ENCODE measurements at regions not wholly inside any gene's neighbourhood (a gene's known extent, or its start where the extent isn't known, plus 50 kb on each side); places are given as distances from the start of the nearest gene placed in this dataset.
"Not testable (repeated sequence)": the region's sequence is repeated elsewhere in the genome, so short reads cannot be mapped to it uniquely, and the experiment has no call there.

DNA sequence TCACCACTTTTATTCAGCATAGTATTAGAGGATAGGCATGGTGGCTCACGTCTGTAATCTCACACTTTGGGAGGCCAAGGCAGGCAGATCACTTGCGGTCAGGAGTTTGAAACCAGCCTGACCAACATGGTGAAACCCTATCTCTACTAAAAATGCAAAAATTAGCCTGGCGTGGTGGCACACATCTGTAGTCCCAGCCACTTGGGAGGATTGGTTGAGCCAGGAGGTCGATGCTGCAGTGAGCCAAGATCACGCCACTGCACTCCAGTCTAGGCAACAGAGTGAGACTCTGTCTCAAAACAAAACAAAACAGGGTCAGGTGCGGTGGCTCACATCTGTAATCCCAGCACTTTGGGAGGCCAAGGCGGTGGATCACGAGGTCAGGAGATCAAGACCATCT is 190.3 kb upstream of the SFSWAP start:
- DNase-seq (ENCODE audit: extremely low spot score); H3K4me1 ChIP-seq (ENCODE audit: insufficient read depth); H3K36me3 ChIP-seq (ENCODE audit: insufficient read depth); H3K27ac ChIP-seq (ENCODE audit: low read depth); H3K4me3 ChIP-seq (ENCODE audit: low read depth, low read length): not testable (repeated sequence)
- WGBS: 86% methylated on average over 8 of the region's 8 CpGs

DNA sequence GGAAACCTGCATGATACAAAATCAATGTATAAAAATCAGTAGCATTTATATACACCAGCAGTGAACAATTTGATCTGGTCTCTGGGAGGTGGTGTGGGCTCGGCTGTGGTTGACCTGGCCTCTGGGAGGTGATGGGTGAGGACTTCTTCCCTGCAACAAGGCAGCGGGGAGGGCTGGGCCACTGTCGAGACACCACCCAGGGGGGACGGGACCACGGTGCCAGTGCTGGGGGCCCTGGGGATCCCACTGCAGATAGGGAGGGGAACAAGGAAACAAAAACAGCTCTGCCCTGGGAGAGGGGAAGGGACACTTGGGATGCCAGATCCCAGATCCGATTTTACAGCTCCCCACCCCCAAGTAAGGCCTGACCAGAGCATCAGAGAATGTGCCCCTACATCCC is 189.6 kb upstream of the SFSWAP start:
- no peaks in the 10 kb centered on the region for H3K4me1 ChIP-seq (ENCODE audit: insufficient read depth)
- no peaks in the 10 kb centered on the region for H3K36me3 ChIP-seq (ENCODE audit: insufficient read depth)
- no peak overlapping the region for H3K27ac ChIP-seq (ENCODE audit: low read depth)
- no peak overlapping the region for H3K4me3 ChIP-seq (ENCODE audit: low read depth, low read length)
- WGBS: 81% methylated on average over 6 of the region's 6 CpGs
- no peak for DNase-seq (ENCODE audit: extremely low spot score)

DNA sequence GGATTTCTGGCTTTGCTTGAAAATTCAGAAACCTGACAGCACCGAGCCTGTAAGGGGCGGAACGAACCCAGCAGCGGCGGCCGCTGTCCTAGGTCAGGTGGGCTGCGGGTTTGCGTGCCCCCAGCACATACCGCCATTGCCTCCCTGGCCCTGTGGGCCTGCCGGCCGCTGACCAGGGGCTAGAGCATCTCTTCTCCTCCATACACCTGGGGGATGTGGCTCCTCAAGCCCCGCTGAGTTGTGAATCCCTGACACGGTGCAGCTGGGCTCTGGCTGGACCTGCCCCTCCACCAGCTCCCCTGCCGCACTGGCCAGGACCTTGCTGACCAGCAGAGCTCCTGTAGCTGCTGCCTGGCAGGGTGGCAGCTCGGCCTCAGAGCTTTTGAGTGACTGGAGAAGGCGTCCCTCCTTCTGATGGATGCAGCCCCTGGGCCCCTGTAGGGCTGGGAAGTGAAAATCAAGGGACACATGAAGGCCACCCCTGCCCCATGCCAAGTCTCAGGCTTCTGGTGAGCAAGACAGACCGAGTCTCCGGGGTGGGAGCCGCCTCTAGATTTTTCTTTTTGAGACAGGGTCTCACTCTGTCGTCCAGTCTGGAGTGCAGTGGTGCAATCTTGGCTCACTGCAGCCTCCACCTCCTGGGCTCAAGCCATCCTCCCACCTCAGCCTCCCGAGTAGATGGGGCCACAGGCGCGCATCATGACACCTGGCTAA is 184.9 kb upstream of the SFSWAP start:
- Histone ChIP-seq H3K4me1 (ENCODE audit: insufficient read depth) (no peaks in the 10 kb centered on the region), H3K36me3 (ENCODE audit: insufficient read depth) (no peaks in the 10 kb centered on the region), H3K27ac (ENCODE audit: low read depth) (no peak overlapping the region), H3K4me3 (ENCODE audit: low read depth, low read length) (no peak overlapping the region)
- WGBS: 80% methylated on average over 23 of the region's 23 CpGs
- DNase-seq (ENCODE audit: extremely low spot score): no peak

DNA sequence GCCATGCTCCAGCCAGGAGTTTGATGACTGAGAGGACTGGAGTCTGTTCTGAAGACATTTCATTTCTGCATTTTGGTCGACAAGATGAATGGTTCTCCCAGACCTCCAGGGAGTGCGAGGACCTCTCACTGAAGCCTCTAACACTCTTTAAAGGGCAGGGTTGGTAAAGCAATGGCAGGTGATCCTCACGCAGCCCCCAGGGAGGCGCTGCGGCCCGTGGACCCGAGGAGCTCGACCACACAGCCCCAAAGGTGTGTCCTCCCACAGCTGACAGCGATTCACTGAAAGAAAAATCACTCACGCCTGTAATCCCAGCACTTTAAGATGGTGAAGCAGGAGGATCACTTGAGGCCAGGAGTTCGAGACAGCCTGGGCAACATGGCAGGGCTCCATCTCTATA is 183.8 kb upstream of the SFSWAP start:
- Histone ChIP-seq H3K27ac (ENCODE audit: low read depth) (no peak overlapping the region), H3K4me3 (ENCODE audit: low read depth, low read length) (no peak overlapping the region), H3K36me3 (ENCODE audit: insufficient read depth) (no peaks in the 10 kb centered on the region), H3K4me1 (ENCODE audit: insufficient read depth) (no peaks in the 10 kb centered on the region)
- DNase-seq (ENCODE audit: extremely low spot score): no peak
- WGBS: 72% methylated on average over 11 of the region's 11 CpGs

DNA sequence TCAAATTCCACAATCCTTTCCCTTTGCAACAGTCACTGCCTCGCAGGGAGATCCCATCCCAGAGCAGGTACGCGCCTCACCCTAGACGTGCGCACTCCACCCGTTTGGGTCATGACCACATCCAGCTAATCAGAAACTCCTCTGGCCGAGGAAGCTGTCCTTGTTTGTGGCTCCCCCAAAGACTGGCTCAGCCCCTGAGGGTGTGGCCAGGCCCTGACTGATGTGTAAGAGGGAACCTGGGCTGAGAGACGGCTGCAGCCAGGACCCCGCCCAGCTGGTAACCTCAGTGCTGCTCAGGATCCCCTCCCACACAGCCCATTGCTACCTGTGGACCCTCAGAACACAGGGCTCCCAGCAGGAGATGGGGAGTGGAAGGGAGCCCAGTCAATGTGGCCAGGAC is 183.2 kb upstream of the SFSWAP start:
- Histone ChIP-seq H3K4me3 (ENCODE audit: low read depth, low read length) (no peak overlapping the region), H3K36me3 (ENCODE audit: insufficient read depth) (no peaks in the 10 kb centered on the region), H3K27ac (ENCODE audit: low read depth) (no peak overlapping the region), H3K4me1 (ENCODE audit: insufficient read depth) (no peaks in the 10 kb centered on the region)
- DNase-seq (ENCODE audit: extremely low spot score): no peak
- 74% methylated on average over 9 of the region's 9 CpGs for WGBS

DNA sequence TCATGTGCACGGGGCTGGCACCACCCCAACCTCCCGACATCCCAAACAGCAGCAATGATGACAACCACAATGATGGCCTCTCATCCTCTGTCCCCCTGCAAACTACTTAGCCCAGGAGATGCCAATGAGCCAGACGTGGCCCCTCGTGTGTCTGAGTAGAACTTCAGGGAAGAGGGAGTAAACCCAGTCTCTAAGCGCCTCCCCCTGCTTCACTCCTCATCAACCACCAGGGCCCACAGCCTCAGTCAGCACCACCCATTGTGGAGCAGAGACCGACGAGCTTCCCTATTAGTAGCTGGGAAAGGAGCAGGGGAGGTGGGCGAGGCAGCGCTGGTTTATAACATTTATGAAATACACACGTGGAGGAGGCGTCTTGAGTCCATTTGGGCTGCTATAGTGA is 182.7 kb upstream of the SFSWAP start:
- H3K27ac ChIP-seq (ENCODE audit: low read depth): no peak overlapping the region
- H3K4me1 ChIP-seq (ENCODE audit: insufficient read depth): no peaks in the 10 kb centered on the region
- no peak for DNase-seq (ENCODE audit: extremely low spot score)
- H3K4me3 ChIP-seq (ENCODE audit: low read depth, low read length): no peak overlapping the region
- 80% methylated on average over 11 of the region's 11 CpGs for WGBS
- no peaks in the 10 kb centered on the region for H3K36me3 ChIP-seq (ENCODE audit: insufficient read depth)

DNA sequence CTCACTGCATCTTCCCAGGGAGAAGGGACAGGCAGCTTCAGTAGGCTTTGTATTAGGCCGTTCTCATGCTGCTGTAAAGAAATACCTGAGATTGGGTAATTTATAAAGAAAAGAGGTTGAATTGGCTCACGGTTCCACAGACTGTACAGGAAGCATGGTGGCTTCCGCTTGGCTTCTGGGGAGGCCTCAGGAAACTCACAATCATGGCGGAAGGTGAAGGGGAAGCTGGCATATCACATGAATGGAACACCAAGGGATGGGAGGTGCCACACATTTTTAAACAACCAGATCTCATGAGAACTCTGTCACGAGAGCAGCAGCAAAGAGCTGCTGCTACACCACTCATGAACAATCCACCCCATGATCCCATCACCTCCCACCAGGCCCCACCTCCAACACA is 182.2 kb upstream of the SFSWAP start:
- Histone ChIP-seq H3K27ac (ENCODE audit: low read depth) (no peak overlapping the region), H3K4me1 (ENCODE audit: insufficient read depth) (no peaks in the 10 kb centered on the region), H3K36me3 (ENCODE audit: insufficient read depth) (no peaks in the 10 kb centered on the region), H3K4me3 (ENCODE audit: low read depth, low read length) (no peak overlapping the region)
- WGBS: 77% methylated on average over 5 of the region's 5 CpGs
- DNase-seq (ENCODE audit: extremely low spot score): no peak

DNA sequence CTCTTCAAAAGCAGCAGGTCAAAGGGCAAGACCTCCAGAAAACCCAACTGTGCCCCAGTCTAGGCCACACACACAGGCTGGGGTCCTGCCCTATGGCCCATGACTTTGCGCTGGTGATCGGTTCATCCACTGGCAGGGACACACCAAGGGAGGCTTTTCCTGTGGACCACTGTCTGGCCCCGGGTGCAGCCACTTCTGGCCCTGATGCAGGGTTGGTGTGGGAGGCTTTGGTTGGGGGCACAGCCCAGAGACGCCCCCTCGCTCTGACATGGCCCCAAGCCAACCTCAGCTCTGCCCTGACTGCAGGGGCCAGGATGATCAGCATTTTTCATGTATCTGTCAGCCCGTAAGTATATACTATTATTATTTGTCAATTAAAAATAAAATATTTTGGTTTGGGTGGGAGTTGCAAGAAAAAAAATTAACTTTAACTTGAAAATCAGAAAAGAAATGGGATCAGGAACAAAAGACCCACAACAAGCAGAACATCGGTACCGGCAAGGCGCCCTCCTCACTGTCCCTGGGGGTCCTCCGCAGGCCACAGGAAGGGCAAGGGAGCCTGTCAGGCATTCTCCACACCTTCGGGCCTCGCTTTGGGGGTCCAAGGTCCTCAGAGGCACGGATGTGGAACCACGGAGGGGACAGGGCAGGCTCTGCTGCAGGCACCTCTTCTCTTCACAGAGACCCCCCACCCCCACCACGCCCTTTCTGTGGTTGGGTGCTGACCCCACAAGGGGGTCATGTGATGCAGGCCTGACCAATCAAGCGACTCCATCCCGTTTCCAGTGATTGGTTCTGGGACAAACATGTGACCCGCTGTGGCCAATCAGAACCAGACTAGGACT is 181.5 kb upstream of the SFSWAP start:
- H3K4me3 ChIP-seq (ENCODE audit: low read depth, low read length): no peak overlapping the region
- no peaks in the 10 kb centered on the region for H3K36me3 ChIP-seq (ENCODE audit: insufficient read depth)
- H3K27ac ChIP-seq (ENCODE audit: low read depth): no peak overlapping the region
- 93% methylated on average over 18 of the region's 18 CpGs for WGBS
- H3K4me1 ChIP-seq (ENCODE audit: insufficient read depth): no peaks in the 10 kb centered on the region
- DNase-seq (ENCODE audit: extremely low spot score): no peak

DNA sequence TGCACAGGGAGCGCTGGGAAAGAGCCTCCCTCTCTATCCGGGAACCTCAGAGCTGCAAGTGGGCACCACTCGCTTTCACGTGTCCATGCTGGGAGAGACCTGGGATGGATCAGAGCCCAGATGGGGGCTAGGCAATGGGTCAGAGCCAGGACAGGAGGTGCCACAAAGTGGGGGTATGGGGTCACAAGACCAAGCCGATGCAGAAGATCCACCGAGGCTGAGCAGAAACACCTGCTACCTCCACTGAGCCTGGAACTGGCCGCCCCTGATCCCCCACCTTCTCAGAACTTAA is 180.9 kb upstream of the SFSWAP start:
- no peak for DNase-seq (ENCODE audit: extremely low spot score)
- Histone ChIP-seq H3K4me1 (ENCODE audit: insufficient read depth) (no peaks in the 10 kb centered on the region), H3K4me3 (ENCODE audit: low read depth, low read length) (no peak overlapping the region), H3K27ac (ENCODE audit: low read depth) (no peak overlapping the region), H3K36me3 (ENCODE audit: insufficient read depth) (no peaks in the 10 kb centered on the region)
- WGBS: 86% methylated on average over 7 of the region's 7 CpGs

DNA sequence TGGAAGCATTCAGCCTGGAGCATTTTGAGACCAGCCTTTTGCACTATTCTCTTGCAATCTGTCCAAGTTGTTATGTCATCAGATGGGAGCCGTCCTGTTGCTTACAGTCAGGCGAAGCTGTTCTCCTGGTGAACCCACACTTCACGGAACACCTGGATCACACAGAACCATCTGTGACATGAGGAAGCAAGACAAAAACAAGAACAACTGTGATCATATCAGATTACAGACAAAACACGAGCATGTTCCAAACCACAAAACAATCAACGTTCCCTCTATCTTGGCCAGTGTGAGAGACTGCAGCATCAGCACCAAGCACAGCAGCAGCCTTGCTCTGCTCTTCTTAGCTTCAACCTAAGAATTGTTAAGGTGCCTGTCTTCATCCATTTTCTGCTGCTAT is 180.5 kb upstream of the SFSWAP start:
- Histone ChIP-seq H3K36me3 (ENCODE audit: insufficient read depth) (no peaks in the 10 kb centered on the region), H3K27ac (ENCODE audit: low read depth) (no peak overlapping the region), H3K4me1 (ENCODE audit: insufficient read depth) (no peaks in the 10 kb centered on the region), H3K4me3 (ENCODE audit: low read depth, low read length) (no peak overlapping the region)
- no peak for DNase-seq (ENCODE audit: extremely low spot score)
- 36% methylated on average over 5 of the region's 5 CpGs for WGBS

DNA sequence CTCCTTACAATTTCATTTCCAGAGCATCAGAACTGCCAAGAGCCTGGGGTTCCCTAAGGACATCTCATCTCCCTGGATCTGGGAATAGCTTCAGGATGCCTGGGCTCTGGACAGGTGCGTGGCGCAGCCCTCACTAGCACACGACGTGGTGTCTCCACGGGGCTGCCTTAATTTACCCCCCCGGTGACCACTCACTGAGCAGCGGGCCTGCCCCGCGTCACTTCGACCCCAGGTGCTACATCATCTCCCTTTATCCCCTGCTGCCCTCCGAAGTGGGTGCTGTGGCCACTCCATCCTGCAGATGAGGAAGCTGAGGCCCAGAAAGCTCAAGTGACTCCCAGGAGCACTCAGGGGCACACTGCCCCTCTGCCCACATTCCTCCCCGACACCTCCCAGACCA is 177.8 kb upstream of the SFSWAP start:
- Histone ChIP-seq H3K4me1 (ENCODE audit: insufficient read depth) (no peaks in the 10 kb centered on the region), H3K36me3 (ENCODE audit: insufficient read depth) (no peaks in the 10 kb centered on the region), H3K27ac (ENCODE audit: low read depth) (no peak overlapping the region), H3K4me3 (ENCODE audit: low read depth, low read length) (no peak overlapping the region)
- 88% methylated on average over 12 of the region's 12 CpGs for WGBS
- no peak for DNase-seq (ENCODE audit: extremely low spot score)

DNA sequence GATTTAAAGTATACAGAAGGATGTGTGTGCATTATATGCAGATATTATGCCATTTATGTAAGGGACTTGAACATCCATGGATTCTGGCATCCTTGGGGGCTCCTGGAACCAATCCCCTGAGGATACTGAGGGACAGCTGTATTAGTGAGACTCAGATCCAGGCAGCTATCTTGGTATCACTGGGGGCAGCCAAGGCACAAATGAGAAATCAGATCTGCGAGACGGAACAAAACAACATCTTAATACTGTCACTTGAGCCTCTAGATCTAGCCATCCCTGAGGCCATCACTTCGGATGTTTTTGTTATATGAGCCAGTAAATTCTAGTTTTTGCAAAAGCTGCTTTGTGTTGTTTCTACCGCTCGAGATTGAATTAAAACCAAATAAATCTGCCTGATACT is 175.1 kb upstream of the SFSWAP start:
- WGBS: 87% methylated on average over 5 of the region's 5 CpGs
- Histone ChIP-seq H3K4me1 (ENCODE audit: insufficient read depth) (no peaks in the 10 kb centered on the region), H3K27ac (ENCODE audit: low read depth) (no peak overlapping the region), H3K4me3 (ENCODE audit: low read depth, low read length) (no peak overlapping the region), H3K36me3 (ENCODE audit: insufficient read depth) (no peaks in the 10 kb centered on the region)
- DNase-seq (ENCODE audit: extremely low spot score): no peak

DNA sequence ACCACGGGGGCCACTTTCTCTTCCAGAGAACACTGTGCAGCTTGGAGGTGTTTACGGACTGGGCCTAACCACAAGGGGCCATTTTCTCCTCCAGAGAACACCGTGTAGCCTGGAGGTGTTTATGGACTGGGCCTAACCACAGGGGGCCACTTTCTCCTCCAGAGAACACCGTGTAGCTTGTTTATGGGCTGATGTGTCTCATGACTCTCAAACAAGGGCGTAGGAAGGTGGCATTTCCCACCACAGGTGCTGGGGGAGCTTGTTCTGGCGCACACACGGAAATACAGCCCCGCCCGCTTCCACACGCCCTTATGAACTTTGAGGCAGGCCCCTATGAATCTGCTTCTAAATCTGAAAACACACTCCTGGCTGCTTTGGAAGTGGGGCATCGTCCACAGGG is 174.6 kb upstream of the SFSWAP start:
- H3K36me3 ChIP-seq (ENCODE audit: insufficient read depth): no peaks in the 10 kb centered on the region
- no peak for DNase-seq (ENCODE audit: extremely low spot score)
- WGBS: 67% methylated on average over 11 of the region's 11 CpGs

DNA sequence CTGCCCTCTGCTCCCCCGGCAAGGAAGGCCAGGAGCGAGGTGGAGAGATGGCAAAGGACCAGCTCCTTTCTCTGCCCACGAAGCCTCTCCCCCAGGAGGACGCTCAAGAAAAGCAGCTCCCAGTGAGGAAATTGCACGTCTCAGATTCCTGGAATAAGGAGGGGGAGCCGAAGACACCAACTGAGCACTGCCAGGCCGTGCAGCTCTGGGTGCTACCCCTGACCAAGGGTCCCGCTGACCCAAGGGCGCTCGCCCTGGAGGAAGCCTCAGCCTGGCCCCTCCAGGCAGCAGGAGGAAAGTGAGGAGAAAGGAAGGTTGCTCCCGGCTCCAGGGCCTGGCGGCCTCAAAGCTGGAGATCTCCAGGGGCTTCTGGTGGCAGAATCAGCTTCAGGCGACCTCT is 174.1 kb upstream of the SFSWAP start:
- no peaks in the 10 kb centered on the region for H3K36me3 ChIP-seq (ENCODE audit: insufficient read depth)

More for the DNA sequence above, 174.6 kb upstream of the SFSWAP start:
- Histone ChIP-seq H3K4me1 (ENCODE audit: insufficient read depth) (no peaks in the 10 kb centered on the region), H3K27ac (ENCODE audit: low read depth) (no peak overlapping the region), H3K4me3 (ENCODE audit: low read depth, low read length) (no peak overlapping the region)

More for the DNA sequence above, 174.1 kb upstream of the SFSWAP start:
- H3K4me3 ChIP-seq (ENCODE audit: low read depth, low read length): no peak overlapping the region
- H3K27ac ChIP-seq (ENCODE audit: low read depth): no peak overlapping the region
- WGBS: 73% methylated on average over 13 of the region's 13 CpGs
- no peak for DNase-seq (ENCODE audit: extremely low spot score)
- no peaks in the 10 kb centered on the region for H3K4me1 ChIP-seq (ENCODE audit: insufficient read depth)
